Smooth muscle cell (in vitro differentiated cells): ENCODE measurements at regions not wholly inside any gene's neighbourhood (a gene's known extent, or its start where the extent isn't known, plus 50 kb on each side); places are given as distances from the start of the nearest gene placed in this dataset.

Source experiments
- DNase-seq: peaks from one replicate; lab custom pipeline; 2025; ENCODE audit not compliant: unreplicated experiment; lab: John Stamatoyannopoulos, UW
- H2AFZ ChIP-seq: fragments of 200-600 bp; sonication (generic); 2 replicates; pipeline ENCODE4 v1.6.0; 2016; ENCODE audit warnings: antibody characterized with exemption, low read depth, mild to moderate bottlenecking
- H3F3A ChIP-seq: fragments of 200-600 bp; sonication (generic); 2 replicates; pipeline ENCODE4 v1.6.0; 2017; ENCODE audit warnings: antibody characterized with exemption, low read depth
- H3K27ac ChIP-seq: fragments of 200-600 bp; sonication (generic); 2 replicates; pipeline ENCODE4 v1.5.1; 2016; ENCODE audit warnings: low read depth, mild to moderate bottlenecking
- H3K27me3 ChIP-seq: fragments of 200-600 bp; sonication (generic); 2 replicates; pipeline ENCODE4 v1.6.1; 2016; ENCODE audit warnings: low read depth, mild to moderate bottlenecking
- H3K36me3 ChIP-seq: fragments of 200-600 bp; sonication (generic); 2 replicates; pipeline ENCODE4 v1.5.1; 2016; ENCODE audit warnings: low read depth
- H3K4me1 ChIP-seq: fragments of 200-600 bp; sonication (generic); 2 replicates; pipeline ENCODE4 v1.5.1; 2016; ENCODE audit warnings: low read depth
- H3K4me2 ChIP-seq: fragments of 200-600 bp; sonication (generic); 2 replicates; pipeline ENCODE4 v1.6.0; 2016; ENCODE audit warnings: mild to moderate bottlenecking
- H3K4me3 ChIP-seq: fragments of 200-600 bp; sonication (generic); 2 replicates; pipeline ENCODE4 v1.5.1; 2016; ENCODE audit warnings: mild to moderate bottlenecking
- H3K79me2 ChIP-seq: fragments of 200-600 bp; sonication (generic); 2 replicates; pipeline ENCODE4 v1.6.0; 2016; ENCODE audit warnings: low read depth, mild to moderate bottlenecking
- H3K9ac ChIP-seq: fragments of 200-600 bp; sonication (generic); 2 replicates; pipeline ENCODE4 v1.6.0; 2016; ENCODE audit warnings: low read depth
- H3K9me3 ChIP-seq: fragments of 200-600 bp; sonication (generic); replicated peaks from 2 replicates; pipeline ENCODE4 v1.5.1; 2016; ENCODE audit warnings: low read depth
- H4K20me1 ChIP-seq: fragments of 200-600 bp; sonication (generic); 2 replicates; pipeline ENCODE4 v1.6.0; 2016; ENCODE audit warnings: low read depth
- WGBS: methylation state at CpG from one replicate; pipeline ENCODE4 v1.1.7; 2016; ENCODE audit warnings: low lambda C conversion rate; 5-methylcytosine and 5-hydroxymethylcytosine counted together
- TF ChIP-seq, protein P1 (sequence below): fragments of 200-600 bp; sonication (generic); IDR thresholded peaks from 2 replicates; pipeline ENCODE4 v1.5.1; 2017; ENCODE audit warnings: borderline replicate concordance, mild to moderate bottlenecking, antibody characterized with exemption; ENCODE audit not compliant: insufficient read depth, poor library complexity, severe bottlenecking

DNA sequence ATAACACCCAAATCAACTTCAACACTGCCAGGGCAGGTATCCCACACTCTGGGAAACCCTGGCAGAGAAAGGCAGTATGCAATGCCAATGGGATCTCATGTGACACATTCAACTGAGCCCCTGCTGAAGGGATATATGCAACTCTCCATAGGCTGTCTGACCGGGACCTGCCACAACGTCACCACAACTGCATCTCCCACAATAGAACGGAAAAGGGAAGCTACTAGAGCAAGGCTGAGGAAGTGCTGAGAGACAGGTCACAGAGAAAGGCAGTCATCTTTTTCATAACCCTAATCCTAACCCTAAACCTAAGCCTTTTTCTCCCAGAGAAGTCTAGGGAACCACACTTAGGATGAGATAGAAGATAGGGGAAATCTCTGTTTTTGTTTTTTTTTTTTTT lies 345.9 kb upstream of the CD180 start:
- Histone ChIP-seq H3F3A (no peaks in the 10 kb centered on the region), H3K9me3 (no peaks in the 10 kb centered on the region), H3K4me1 (no peaks in the 10 kb centered on the region), H3K4me3 (no peak overlapping the region), H2AFZ (no peak overlapping the region), H3K27ac (no peak overlapping the region), H3K27me3 (no peaks in the 10 kb centered on the region), H3K9ac (no peak overlapping the region), H4K20me1 (no peaks in the 10 kb centered on the region), H3K36me3 (no peaks in the 10 kb centered on the region), H3K4me2 (no peak overlapping the region), H3K79me2 (no peaks in the 10 kb centered on the region)
- DNase-seq, result no peak
- 78% methylated on average over 3 of the region's 3 CpGs for WGBS
- TF ChIP-seq, protein P1, sequence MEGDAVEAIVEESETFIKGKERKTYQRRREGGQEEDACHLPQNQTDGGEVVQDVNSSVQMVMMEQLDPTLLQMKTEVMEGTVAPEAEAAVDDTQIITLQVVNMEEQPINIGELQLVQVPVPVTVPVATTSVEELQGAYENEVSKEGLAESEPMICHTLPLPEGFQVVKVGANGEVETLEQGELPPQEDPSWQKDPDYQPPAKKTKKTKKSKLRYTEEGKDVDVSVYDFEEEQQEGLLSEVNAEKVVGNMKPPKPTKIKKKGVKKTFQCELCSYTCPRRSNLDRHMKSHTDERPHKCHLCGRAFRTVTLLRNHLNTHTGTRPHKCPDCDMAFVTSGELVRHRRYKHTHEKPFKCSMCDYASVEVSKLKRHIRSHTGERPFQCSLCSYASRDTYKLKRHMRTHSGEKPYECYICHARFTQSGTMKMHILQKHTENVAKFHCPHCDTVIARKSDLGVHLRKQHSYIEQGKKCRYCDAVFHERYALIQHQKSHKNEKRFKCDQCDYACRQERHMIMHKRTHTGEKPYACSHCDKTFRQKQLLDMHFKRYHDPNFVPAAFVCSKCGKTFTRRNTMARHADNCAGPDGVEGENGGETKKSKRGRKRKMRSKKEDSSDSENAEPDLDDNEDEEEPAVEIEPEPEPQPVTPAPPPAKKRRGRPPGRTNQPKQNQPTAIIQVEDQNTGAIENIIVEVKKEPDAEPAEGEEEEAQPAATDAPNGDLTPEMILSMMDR, result no peak

DNA sequence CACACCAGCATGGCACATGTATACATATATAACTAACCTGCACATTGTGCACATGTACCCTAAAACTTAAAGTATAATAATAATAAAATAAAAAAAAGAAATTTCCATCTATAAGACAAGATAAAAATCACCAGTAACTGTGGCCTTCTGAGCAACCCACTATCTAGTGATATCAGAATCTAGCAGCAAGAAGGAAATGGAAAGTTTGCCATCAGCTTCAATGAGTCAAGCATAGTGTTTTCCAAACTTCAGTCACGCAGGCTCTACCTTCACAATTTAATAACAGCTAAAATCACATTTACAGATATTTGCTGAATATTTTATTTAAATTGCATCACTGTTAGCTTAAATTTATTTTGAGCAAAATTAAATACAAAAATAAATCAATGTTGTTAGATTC lies 345.3 kb upstream of the CD180 start:
- TF ChIP-seq, protein P1, result no peak
- no peak for DNase-seq
- Histone ChIP-seq H3K9me3 (no peaks in the 10 kb centered on the region), H3K36me3 (no peaks in the 10 kb centered on the region), H3K79me2 (no peaks in the 10 kb centered on the region), H3F3A (no peaks in the 10 kb centered on the region), H2AFZ (no peak overlapping the region), H3K4me1 (no peaks in the 10 kb centered on the region), H4K20me1 (no peaks in the 10 kb centered on the region), H3K27me3 (no peaks in the 10 kb centered on the region), H3K9ac (no peak overlapping the region), H3K4me3 (no peak overlapping the region), H3K4me2 (no peak overlapping the region), H3K27ac (no peak overlapping the region)
- WGBS, result 97% methylated on average over 1 of the region's 1 CpG

DNA sequence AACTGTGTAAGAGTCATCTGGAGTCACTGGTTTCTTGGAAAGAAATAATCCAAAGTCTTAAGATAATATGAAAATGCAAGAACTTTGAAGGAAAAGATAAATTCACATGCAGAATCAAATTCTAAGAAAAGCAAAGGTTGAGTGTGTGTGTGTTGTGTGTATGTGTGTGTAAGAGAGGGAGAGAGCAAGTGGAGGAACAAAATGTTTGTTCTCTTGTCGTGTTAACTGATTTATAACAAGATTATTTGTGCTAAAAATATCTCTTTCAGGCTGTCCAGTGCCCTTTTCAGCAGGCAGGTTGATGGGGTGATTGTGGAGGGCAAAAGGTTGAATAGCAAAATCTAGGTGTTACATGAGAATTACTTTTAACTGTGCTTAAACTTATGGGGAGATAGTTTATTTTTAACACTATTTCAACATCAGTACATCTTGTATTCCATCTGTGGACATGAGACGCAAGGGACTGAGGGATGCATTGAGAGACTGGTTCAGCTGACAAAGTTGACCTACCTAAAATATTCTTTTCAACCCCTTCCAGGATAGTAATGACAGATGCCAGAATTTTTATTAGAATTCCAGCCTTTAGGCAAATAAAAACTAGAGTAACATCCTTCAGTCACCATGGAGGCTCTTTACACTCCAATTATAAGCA lies 342.4 kb upstream of the CD180 start:
- Histone ChIP-seq H3K79me2 (no peaks in the 10 kb centered on the region), H3K4me3 (no peak overlapping the region), H2AFZ (no peak overlapping the region), H3F3A (no peaks in the 10 kb centered on the region), H4K20me1 (no peaks in the 10 kb centered on the region), H3K9me3 (no peaks in the 10 kb centered on the region), H3K27ac (no peak overlapping the region), H3K36me3 (no peaks in the 10 kb centered on the region), H3K9ac (no peak overlapping the region), H3K4me2 (no peak overlapping the region), H3K27me3 (no peaks in the 10 kb centered on the region), H3K4me1 (no peaks in the 10 kb centered on the region)
- no peak for DNase-seq
- 86% methylated on average over 2 of the region's 2 CpGs for WGBS
- TF ChIP-seq, protein P1, result no peak
